HFFc6 (cell line): ENCODE measurements at regions not wholly inside any gene's neighbourhood (a gene's known extent, or its start where the extent isn't known, plus 50 kb on each side); places are given as distances from the start of the nearest gene placed in this dataset.

Source experiments
- DNase-seq: peaks from one replicate; pipeline ENCODE4 v3.0.0-alpha.2; 2018
- H3K27ac Mint-ChIP-seq: 2 replicates; pipeline ENCODE4 v1.8.0; 2020; ENCODE audit warnings: mild to moderate bottlenecking, mixed read lengths
- H3K27me3 Mint-ChIP-seq: 2 replicates; pipeline ENCODE4 v1.8.0; 2021; ENCODE audit warnings: mild to moderate bottlenecking, moderate library complexity, mixed read lengths; ENCODE audit not compliant: insufficient read depth
- H3K36me3 Mint-ChIP-seq: 2 replicates; pipeline ENCODE4 v1.8.0; 2021; ENCODE audit warnings: low read depth, mixed read lengths
- H3K4me1 Mint-ChIP-seq: 2 replicates; pipeline ENCODE4 v1.8.0; 2020; ENCODE audit warnings: low read depth, mixed read lengths
- H3K4me3 Mint-ChIP-seq: 2 replicates; pipeline ENCODE4 v1.8.0; 2020; ENCODE audit warnings: mild to moderate bottlenecking, moderate library complexity, mixed read lengths
- H3K9me3 Mint-ChIP-seq: 2 replicates; pipeline ENCODE4 v1.8.0; 2020; ENCODE audit warnings: mild to moderate bottlenecking, mixed read lengths
- TF ChIP-seq, protein P1 (sequence below): fragments of 200-600 bp; sonication (generic); IDR thresholded peaks from 2 replicates; pipeline ENCODE4 v1.5.0; 2021; ENCODE audit warnings: antibody characterized with exemption, mild to moderate bottlenecking

DNA sequence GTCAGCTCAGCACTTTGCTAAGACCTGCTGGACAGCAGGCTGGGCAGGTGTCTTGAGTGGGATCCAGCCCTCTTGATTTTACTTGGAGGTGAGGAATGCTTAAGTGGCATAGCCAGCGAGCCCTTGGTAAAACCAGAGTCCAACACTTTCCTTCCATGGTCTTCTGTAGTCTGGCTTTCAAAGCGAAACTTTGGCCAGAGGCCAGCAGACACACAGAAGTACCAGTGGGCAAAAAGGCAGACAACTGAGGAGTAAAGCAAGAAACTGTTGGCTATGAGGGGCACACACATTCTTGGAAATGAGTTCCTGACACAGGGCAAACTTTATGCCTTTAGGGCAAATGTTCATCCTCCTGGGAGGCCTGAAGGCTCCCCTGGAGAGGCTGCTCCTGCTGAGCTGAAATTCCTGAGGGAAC is 281.0 kb upstream of the POU3F1 start:
- no peaks in the 10 kb centered on the region for H3K4me1 Mint-ChIP-seq
- TF ChIP-seq, protein P1, sequence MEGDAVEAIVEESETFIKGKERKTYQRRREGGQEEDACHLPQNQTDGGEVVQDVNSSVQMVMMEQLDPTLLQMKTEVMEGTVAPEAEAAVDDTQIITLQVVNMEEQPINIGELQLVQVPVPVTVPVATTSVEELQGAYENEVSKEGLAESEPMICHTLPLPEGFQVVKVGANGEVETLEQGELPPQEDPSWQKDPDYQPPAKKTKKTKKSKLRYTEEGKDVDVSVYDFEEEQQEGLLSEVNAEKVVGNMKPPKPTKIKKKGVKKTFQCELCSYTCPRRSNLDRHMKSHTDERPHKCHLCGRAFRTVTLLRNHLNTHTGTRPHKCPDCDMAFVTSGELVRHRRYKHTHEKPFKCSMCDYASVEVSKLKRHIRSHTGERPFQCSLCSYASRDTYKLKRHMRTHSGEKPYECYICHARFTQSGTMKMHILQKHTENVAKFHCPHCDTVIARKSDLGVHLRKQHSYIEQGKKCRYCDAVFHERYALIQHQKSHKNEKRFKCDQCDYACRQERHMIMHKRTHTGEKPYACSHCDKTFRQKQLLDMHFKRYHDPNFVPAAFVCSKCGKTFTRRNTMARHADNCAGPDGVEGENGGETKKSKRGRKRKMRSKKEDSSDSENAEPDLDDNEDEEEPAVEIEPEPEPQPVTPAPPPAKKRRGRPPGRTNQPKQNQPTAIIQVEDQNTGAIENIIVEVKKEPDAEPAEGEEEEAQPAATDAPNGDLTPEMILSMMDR: no peak
- DNase-seq: no peak
- peaks cover 2% of the 10 kb centered on the region; the same call in 1 of the 2 replicates for H3K27me3 Mint-ChIP-seq
- no peak overlapping the region for H3K27ac Mint-ChIP-seq
- no peaks in the 10 kb centered on the region for H3K36me3 Mint-ChIP-seq
- H3K9me3 Mint-ChIP-seq: peaks cover 6% of the 10 kb centered on the region; the same call in 1 of the 2 replicates
- no peak overlapping the region for H3K4me3 Mint-ChIP-seq

DNA sequence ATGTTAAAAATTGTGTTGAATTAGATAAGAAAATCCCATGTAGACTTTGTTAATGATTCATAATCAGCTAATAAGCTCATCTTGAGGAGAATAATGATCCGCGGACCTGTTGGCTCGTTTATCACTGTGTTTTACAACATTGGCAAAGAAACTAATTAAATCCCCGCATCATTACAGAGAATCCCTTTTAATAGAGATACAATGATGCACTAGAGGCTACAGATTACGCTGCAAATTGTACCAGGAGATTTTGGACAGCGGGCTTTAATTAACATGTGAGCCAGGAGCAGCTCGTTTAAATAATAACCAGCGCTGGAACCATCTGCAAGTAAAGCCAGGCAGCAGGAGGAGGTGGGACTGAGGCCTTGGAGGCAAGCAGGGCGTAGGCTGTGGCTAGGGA is 280.3 kb upstream of the POU3F1 start:
- H3K27me3 Mint-ChIP-seq: peaks cover 2% of the 10 kb centered on the region; the same call in 1 of the 2 replicates
- no peak overlapping the region for H3K4me3 Mint-ChIP-seq
- DNase-seq: no peak
- H3K36me3 Mint-ChIP-seq: no peaks in the 10 kb centered on the region
- no peaks in the 10 kb centered on the region for H3K4me1 Mint-ChIP-seq
- TF ChIP-seq, protein P1: no peak
- no peak overlapping the region for H3K27ac Mint-ChIP-seq
- peaks cover 6% of the 10 kb centered on the region; the same call in 1 of the 2 replicates for H3K9me3 Mint-ChIP-seq

DNA sequence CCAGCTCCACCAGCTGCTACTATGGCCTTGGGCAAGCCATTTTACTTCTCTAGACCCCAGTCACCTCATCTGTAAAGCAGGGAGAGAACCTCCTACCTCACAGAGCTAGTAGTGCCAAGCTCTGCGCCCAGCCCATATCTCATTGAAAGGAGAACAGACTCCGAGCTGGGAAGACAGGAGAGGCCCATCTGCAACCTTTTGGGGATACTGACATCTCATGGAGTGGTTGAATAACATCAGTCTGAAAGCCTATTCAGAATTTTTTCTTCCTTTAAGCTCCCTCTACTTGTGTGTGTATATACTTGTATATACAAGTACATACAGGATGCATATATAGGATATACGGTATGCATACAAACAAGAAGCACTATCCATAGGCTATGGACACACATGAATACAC is 279.5 kb upstream of the POU3F1 start:
- Mint-ChIP-seq H3K4me3 (no peak overlapping the region), H3K27ac (no peak overlapping the region), H3K9me3 (peaks cover 6% of the 10 kb centered on the region; the same call in 1 of the 2 replicates), H3K4me1 (no peaks in the 10 kb centered on the region), H3K27me3 (no peaks in the 10 kb centered on the region; the same call in 1 of the 2 replicates), H3K36me3 (no peaks in the 10 kb centered on the region)
- no peak for DNase-seq
- TF ChIP-seq, protein P1: no peak

DNA sequence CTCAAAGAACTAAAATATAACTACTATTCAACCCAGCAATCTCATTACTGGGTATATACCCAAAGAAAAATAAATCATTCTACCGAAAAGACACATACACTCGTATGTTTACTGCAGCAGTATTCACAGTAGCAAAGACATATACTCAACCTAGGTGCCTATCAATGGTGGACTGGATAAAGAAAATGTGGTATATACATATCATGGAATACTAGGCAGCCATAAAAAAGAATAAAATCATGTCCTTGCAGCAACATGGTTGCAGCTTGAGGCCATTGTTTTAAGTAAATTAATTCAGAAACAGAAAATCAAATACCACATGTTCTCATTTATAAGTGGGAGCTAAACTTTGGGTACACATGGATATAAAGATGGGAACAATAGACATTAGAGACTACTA is 266.2 kb upstream of the POU3F1 start:
- Mint-ChIP-seq H3K27ac (no peak overlapping the region), H3K27me3 (no peaks in the 10 kb centered on the region), H3K4me3 (no peak overlapping the region), H3K36me3 (no peaks in the 10 kb centered on the region), H3K9me3 (no peaks in the 10 kb centered on the region), H3K4me1 (no peaks in the 10 kb centered on the region)
- no peak for DNase-seq
- TF ChIP-seq, protein P1: no peak

DNA sequence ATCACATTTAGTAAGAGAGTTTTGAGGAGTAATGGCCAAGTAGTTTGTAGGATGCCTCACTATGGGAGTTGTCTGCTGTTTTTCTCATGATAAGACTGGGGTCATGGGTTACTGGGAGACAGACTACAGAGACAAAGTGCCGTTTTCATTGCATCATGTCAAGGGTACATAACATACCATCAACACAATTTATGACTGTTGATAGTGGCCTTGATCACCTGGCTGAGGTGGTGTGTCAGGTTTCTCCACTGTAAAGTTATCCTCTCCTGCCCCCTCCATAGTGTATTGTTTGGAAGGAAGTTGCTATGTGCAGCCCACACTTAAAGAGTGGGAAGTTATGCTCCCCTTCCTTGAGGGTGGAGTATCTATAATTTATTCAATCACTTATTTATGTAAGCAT is 263.5 kb upstream of the POU3F1 start:
- Mint-ChIP-seq H3K27me3 (no peaks in the 10 kb centered on the region), H3K4me1 (no peaks in the 10 kb centered on the region), H3K4me3 (no peak overlapping the region), H3K9me3 (no peaks in the 10 kb centered on the region), H3K27ac (no peak overlapping the region), H3K36me3 (no peaks in the 10 kb centered on the region)
- TF ChIP-seq, protein P1: no peak
- DNase-seq: no peak

DNA sequence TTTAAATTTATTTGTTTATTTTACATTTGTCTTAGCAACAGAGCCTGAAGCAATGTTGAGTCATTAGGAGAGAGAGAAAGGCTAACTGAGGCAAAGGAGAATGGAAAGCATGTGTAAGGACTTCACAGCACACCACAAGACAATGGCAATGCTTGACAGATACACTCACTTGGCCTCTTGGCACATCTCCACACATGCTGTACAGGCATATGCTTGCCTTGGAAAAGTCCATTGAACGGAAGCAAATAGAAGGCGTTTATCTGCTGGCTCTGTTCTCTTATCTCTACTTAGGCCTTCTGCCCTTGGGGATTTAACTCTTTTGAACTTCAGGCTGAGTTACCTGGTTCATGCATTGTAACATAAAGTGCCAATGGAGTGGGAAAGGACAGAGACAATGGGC is 262.2 kb upstream of the POU3F1 start:
- Mint-ChIP-seq H3K27me3 (no peaks in the 10 kb centered on the region), H3K4me3 (no peak overlapping the region), H3K9me3 (no peaks in the 10 kb centered on the region), H3K4me1 (no peaks in the 10 kb centered on the region), H3K27ac (no peak overlapping the region), H3K36me3 (no peaks in the 10 kb centered on the region)
- DNase-seq: peak; percentile 12
- TF ChIP-seq, protein P1: no peak
